ENCODE measurements at regions not wholly inside any gene's neighbourhood (a gene's known extent, or its start where the extent isn't known, plus 50 kb on each side); places are given as distances from the start of the nearest gene placed in this dataset.

GRCh38 chr10:2494399-2494798, 572.9 kb upstream of the PFKP start:
- no peaks in the 10 kb centered on the region for H3K79me2 ChIP-seq (ENCODE audit: insufficient read depth, low read length)
- H3K4me3 ChIP-seq (ENCODE audit: insufficient read depth, low read length, poor library complexity, severe bottlenecking): no peak overlapping the region
- no peaks in the 10 kb centered on the region for H3F3A ChIP-seq (ENCODE audit: insufficient read depth)
- no peak overlapping the region for H3K4me2 ChIP-seq (ENCODE audit: low read depth, low read length, poor library complexity, severe bottlenecking)
- TF ChIP-seq EZH2phosphoT487 (conservative IDR thresholded peaks at IDR 0.05; ENCODE audit: low read length): no peak
- TF ChIP-seq, protein P1, sequence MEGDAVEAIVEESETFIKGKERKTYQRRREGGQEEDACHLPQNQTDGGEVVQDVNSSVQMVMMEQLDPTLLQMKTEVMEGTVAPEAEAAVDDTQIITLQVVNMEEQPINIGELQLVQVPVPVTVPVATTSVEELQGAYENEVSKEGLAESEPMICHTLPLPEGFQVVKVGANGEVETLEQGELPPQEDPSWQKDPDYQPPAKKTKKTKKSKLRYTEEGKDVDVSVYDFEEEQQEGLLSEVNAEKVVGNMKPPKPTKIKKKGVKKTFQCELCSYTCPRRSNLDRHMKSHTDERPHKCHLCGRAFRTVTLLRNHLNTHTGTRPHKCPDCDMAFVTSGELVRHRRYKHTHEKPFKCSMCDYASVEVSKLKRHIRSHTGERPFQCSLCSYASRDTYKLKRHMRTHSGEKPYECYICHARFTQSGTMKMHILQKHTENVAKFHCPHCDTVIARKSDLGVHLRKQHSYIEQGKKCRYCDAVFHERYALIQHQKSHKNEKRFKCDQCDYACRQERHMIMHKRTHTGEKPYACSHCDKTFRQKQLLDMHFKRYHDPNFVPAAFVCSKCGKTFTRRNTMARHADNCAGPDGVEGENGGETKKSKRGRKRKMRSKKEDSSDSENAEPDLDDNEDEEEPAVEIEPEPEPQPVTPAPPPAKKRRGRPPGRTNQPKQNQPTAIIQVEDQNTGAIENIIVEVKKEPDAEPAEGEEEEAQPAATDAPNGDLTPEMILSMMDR (IDR thresholded peaks at IDR 0.05; ENCODE audit: insufficient read depth, low read length, poor library complexity, severe bottlenecking): no peak
- H2AFZ ChIP-seq (ENCODE audit: low read depth, low read length, severe bottlenecking): no peak overlapping the region
- H3K27ac ChIP-seq (ENCODE audit: low read depth, low read length): no peak overlapping the region
- no peaks in the 10 kb centered on the region for H3K27me3 ChIP-seq (ENCODE audit: low read length)
- H3K36me3 ChIP-seq (ENCODE audit: low read length): no peaks in the 10 kb centered on the region
- H3K9me3 ChIP-seq (ENCODE audit: insufficient read depth, low read length): no peaks in the 10 kb centered on the region
- H3K9me2 ChIP-seq (replicated peaks; ENCODE audit: insufficient read depth, low read length): no peaks in the 10 kb centered on the region
- H3K9ac ChIP-seq (ENCODE audit: low read length): no peak overlapping the region
- H4K20me1 ChIP-seq (ENCODE audit: low read depth, low read length): no peaks in the 10 kb centered on the region

GRCh38 chr10:2488446-2489005, 578.8 kb upstream of the PFKP start:
- Histone ChIP-seq H4K20me1 (ENCODE audit: low read depth, low read length) (no peaks in the 10 kb centered on the region), H3K79me2 (ENCODE audit: insufficient read depth, low read length) (no peaks in the 10 kb centered on the region), H3F3A (ENCODE audit: insufficient read depth) (no peaks in the 10 kb centered on the region), H3K27me3 (ENCODE audit: low read length) (no peaks in the 10 kb centered on the region), H3K4me2 (ENCODE audit: low read depth, low read length, poor library complexity, severe bottlenecking) (no peak overlapping the region), H3K9me2 (replicated peaks; ENCODE audit: insufficient read depth, low read length) (no peaks in the 10 kb centered on the region), H2AFZ (ENCODE audit: low read depth, low read length, severe bottlenecking) (no peak overlapping the region), H3K9me3 (ENCODE audit: insufficient read depth, low read length) (no peaks in the 10 kb centered on the region), H3K36me3 (ENCODE audit: low read length) (no peaks in the 10 kb centered on the region), H3K27ac (ENCODE audit: low read depth, low read length) (no peak overlapping the region), H3K4me3 (ENCODE audit: insufficient read depth, low read length, poor library complexity, severe bottlenecking) (no peak overlapping the region), H3K9ac (ENCODE audit: low read length) (no peak overlapping the region)
- TF ChIP-seq, protein P1 (IDR thresholded peaks at IDR 0.05; ENCODE audit: insufficient read depth, low read length, poor library complexity, severe bottlenecking): no peak
- TF ChIP-seq EZH2phosphoT487 (conservative IDR thresholded peaks at IDR 0.05; ENCODE audit: low read length): no peak

DNA sequence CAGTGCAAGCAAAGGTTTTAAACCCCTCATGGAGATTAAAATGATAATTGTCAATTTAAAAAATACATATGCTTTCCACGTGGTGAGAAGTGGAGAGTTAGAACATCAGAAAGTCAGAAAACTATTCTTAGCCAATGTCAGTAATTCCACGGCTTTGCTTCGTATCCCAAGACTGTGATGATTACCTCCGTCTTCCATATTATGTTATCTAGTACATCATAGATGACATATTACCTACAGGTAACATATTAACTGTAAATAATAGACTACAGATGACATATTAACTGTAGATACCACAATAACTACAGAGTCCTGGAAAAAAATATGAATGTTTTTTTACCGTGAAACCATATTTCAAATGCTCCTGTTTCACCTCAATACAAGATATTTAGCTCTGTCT, 579.4 kb upstream of the PFKP start:
- no peaks in the 10 kb centered on the region for H3K9me3 ChIP-seq (ENCODE audit: insufficient read depth, low read length)
- no peak overlapping the region for H3K27ac ChIP-seq (ENCODE audit: low read depth, low read length)
- no peaks in the 10 kb centered on the region for H4K20me1 ChIP-seq (ENCODE audit: low read depth, low read length)
- no peak overlapping the region for H3K9ac ChIP-seq (ENCODE audit: low read length)
- no peaks in the 10 kb centered on the region for H3K27me3 ChIP-seq (ENCODE audit: low read length)
- H2AFZ ChIP-seq (ENCODE audit: low read depth, low read length, severe bottlenecking): no peak overlapping the region
- H3K79me2 ChIP-seq (ENCODE audit: insufficient read depth, low read length): no peaks in the 10 kb centered on the region
- no peak overlapping the region for H3K4me2 ChIP-seq (ENCODE audit: low read depth, low read length, poor library complexity, severe bottlenecking)
- H3F3A ChIP-seq (ENCODE audit: insufficient read depth): no peaks in the 10 kb centered on the region
- TF ChIP-seq, protein P1 (IDR thresholded peaks at IDR 0.05; ENCODE audit: insufficient read depth, low read length, poor library complexity, severe bottlenecking): no peak
- no peak for TF ChIP-seq EZH2phosphoT487 (conservative IDR thresholded peaks at IDR 0.05; ENCODE audit: low read length)
- H3K9me2 ChIP-seq (replicated peaks; ENCODE audit: insufficient read depth, low read length): no peaks in the 10 kb centered on the region
- no peak overlapping the region for H3K4me3 ChIP-seq (ENCODE audit: insufficient read depth, low read length, poor library complexity, severe bottlenecking)
- no peaks in the 10 kb centered on the region for H3K36me3 ChIP-seq (ENCODE audit: low read length)

Measured in SU-DHL-6 (cell line).